ENCODE measurements at regions not wholly inside any gene's neighbourhood (a gene's known extent, or its start where the extent isn't known, plus 50 kb on each side); places are given as distances from the start of the nearest gene placed in this dataset.
"Not testable (repeated sequence)": the region's sequence is repeated elsewhere in the genome, so short reads cannot be mapped to it uniquely, and the experiment has no call there.

- H3K27ac Mint-ChIP-seq; H3K27me3 Mint-ChIP-seq; H3K36me3 Mint-ChIP-seq (ENCODE audit: low read depth); ATAC-seq (replicated peaks); H3K4me1 Mint-ChIP-seq; H3K9me3 Mint-ChIP-seq: not testable (repeated sequence)
- peak overlapping the region; percentile 23 for H3K4me3 Mint-ChIP-seq
Observed at GRCh38 chrX:128783139-128783538, 730.9 kb upstream of the ACTRT1 start.

- Mint-ChIP-seq H3K27me3 (no peaks in the 10 kb centered on the region), H3K4me1 (no peaks in the 10 kb centered on the region), H3K4me3 (no peak overlapping the region), H3K27ac (no peak overlapping the region), H3K36me3 (ENCODE audit: low read depth) (no peaks in the 10 kb centered on the region), H3K9me3 (peaks cover 5% of the 10 kb centered on the region)
- no peak for ATAC-seq (replicated peaks)
Observed at GRCh38 chrX:128781506-128781905, 729.3 kb upstream of the ACTRT1 start.

GRCh38 chrX:128780934-128781333, 728.7 kb upstream of the ACTRT1 start:
- Mint-ChIP-seq H3K36me3 (ENCODE audit: low read depth) (no peaks in the 10 kb centered on the region), H3K27ac (no peak overlapping the region), H3K4me3 (no peak overlapping the region), H3K9me3 (peaks cover 5% of the 10 kb centered on the region), H3K4me1 (no peaks in the 10 kb centered on the region), H3K27me3 (no peaks in the 10 kb centered on the region)
- ATAC-seq (replicated peaks), result no peak

GRCh38 chrX:128769495-128769894, 717.3 kb upstream of the ACTRT1 start:
- no peaks in the 10 kb centered on the region for H3K4me1 Mint-ChIP-seq

GRCh38 chrX:128759745-128760144, 707.5 kb upstream of the ACTRT1 start:
- no peak for ATAC-seq (replicated peaks)
- Mint-ChIP-seq H3K27ac (no peak overlapping the region), H3K9me3 (peaks cover 4% of the 10 kb centered on the region), H3K36me3 (ENCODE audit: low read depth) (no peaks in the 10 kb centered on the region), H3K4me1 (no peaks in the 10 kb centered on the region), H3K4me3 (no peak overlapping the region), H3K27me3 (no peaks in the 10 kb centered on the region)

More at GRCh38 chrX:128769495-128769894, 717.3 kb upstream of the ACTRT1 start:
- Mint-ChIP-seq H3K27me3 (no peaks in the 10 kb centered on the region), H3K36me3 (ENCODE audit: low read depth) (no peaks in the 10 kb centered on the region), H3K4me3 (no peak overlapping the region), H3K27ac (no peak overlapping the region), H3K9me3 (peaks cover 3% of the 10 kb centered on the region)
- no peak for ATAC-seq (replicated peaks)

GRCh38 chrX:128759177-128759576, 707.0 kb upstream of the ACTRT1 start:
- Mint-ChIP-seq H3K36me3 (ENCODE audit: low read depth) (no peaks in the 10 kb centered on the region), H3K9me3 (no peaks in the 10 kb centered on the region), H3K27ac (no peak overlapping the region), H3K27me3 (no peaks in the 10 kb centered on the region), H3K4me1 (no peaks in the 10 kb centered on the region), H3K4me3 (no peak overlapping the region)
- ATAC-seq (replicated peaks), result no peak

GRCh38 chrX:128754130-128754529, 701.9 kb upstream of the ACTRT1 start:
- no peaks in the 10 kb centered on the region for H3K4me1 Mint-ChIP-seq

GRCh38 chrX:128739539-128739938, 687.3 kb upstream of the ACTRT1 start:
- H3K27ac Mint-ChIP-seq, result no peak overlapping the region
- ATAC-seq (replicated peaks), result no peak
- H3K4me3 Mint-ChIP-seq, result no peak overlapping the region
- no peaks in the 10 kb centered on the region for H3K4me1 Mint-ChIP-seq
- no peaks in the 10 kb centered on the region for H3K9me3 Mint-ChIP-seq
- no peaks in the 10 kb centered on the region for H3K27me3 Mint-ChIP-seq
- no peaks in the 10 kb centered on the region for H3K36me3 Mint-ChIP-seq (ENCODE audit: low read depth)

More at GRCh38 chrX:128754130-128754529, 701.9 kb upstream of the ACTRT1 start:
- H3K27me3 Mint-ChIP-seq, result no peaks in the 10 kb centered on the region
- no peak overlapping the region for H3K27ac Mint-ChIP-seq
- no peak overlapping the region for H3K4me3 Mint-ChIP-seq
- no peaks in the 10 kb centered on the region for H3K9me3 Mint-ChIP-seq
- no peak for ATAC-seq (replicated peaks)
- H3K36me3 Mint-ChIP-seq (ENCODE audit: low read depth), result no peaks in the 10 kb centered on the region

- no peak overlapping the region for H3K4me3 Mint-ChIP-seq
- no peaks in the 10 kb centered on the region for H3K4me1 Mint-ChIP-seq
- no peak for ATAC-seq (replicated peaks)
- no peaks in the 10 kb centered on the region for H3K27me3 Mint-ChIP-seq
- no peaks in the 10 kb centered on the region for H3K9me3 Mint-ChIP-seq
- no peaks in the 10 kb centered on the region for H3K36me3 Mint-ChIP-seq (ENCODE audit: low read depth)
- no peak overlapping the region for H3K27ac Mint-ChIP-seq
Observed at GRCh38 chrX:128728943-128729342, 676.7 kb upstream of the ACTRT1 start.

- Mint-ChIP-seq H3K4me1 (no peaks in the 10 kb centered on the region), H3K4me3 (no peak overlapping the region), H3K27me3 (no peaks in the 10 kb centered on the region), H3K36me3 (ENCODE audit: low read depth) (no peaks in the 10 kb centered on the region), H3K9me3 (no peaks in the 10 kb centered on the region), H3K27ac (no peak overlapping the region)
- no peak for ATAC-seq (replicated peaks)
Observed at GRCh38 chrX:128717635-128718578, 665.7 kb upstream of the ACTRT1 start.

- Mint-ChIP-seq H3K4me3 (no peak overlapping the region), H3K27me3 (no peaks in the 10 kb centered on the region), H3K27ac (no peak overlapping the region), H3K4me1 (no peaks in the 10 kb centered on the region), H3K36me3 (ENCODE audit: low read depth) (no peaks in the 10 kb centered on the region), H3K9me3 (no peaks in the 10 kb centered on the region)
- no peak for ATAC-seq (replicated peaks)
Observed at GRCh38 chrX:128714425-128714824, 662.2 kb upstream of the ACTRT1 start.

- ATAC-seq (replicated peaks), result no peak
Observed at GRCh38 chrX:128699716-128700285, 647.6 kb upstream of the ACTRT1 start.

GRCh38 chrX:128698573-128699181, 646.5 kb upstream of the ACTRT1 start:
- Mint-ChIP-seq H3K9me3 (no peaks in the 10 kb centered on the region), H3K27ac (no peak overlapping the region), H3K4me1 (no peaks in the 10 kb centered on the region), H3K4me3 (no peak overlapping the region), H3K27me3 (no peaks in the 10 kb centered on the region), H3K36me3 (ENCODE audit: low read depth) (no peaks in the 10 kb centered on the region)
- no peak for ATAC-seq (replicated peaks)

More at GRCh38 chrX:128699716-128700285, 647.6 kb upstream of the ACTRT1 start:
- H3K4me1 Mint-ChIP-seq, result no peaks in the 10 kb centered on the region
- no peaks in the 10 kb centered on the region for H3K36me3 Mint-ChIP-seq (ENCODE audit: low read depth)
- H3K4me3 Mint-ChIP-seq, result no peak overlapping the region
- no peak overlapping the region for H3K27ac Mint-ChIP-seq
- H3K27me3 Mint-ChIP-seq, result no peaks in the 10 kb centered on the region
- no peaks in the 10 kb centered on the region for H3K9me3 Mint-ChIP-seq

GRCh38 chrX:128691872-128692271, 639.7 kb upstream of the ACTRT1 start:
- no peaks in the 10 kb centered on the region for H3K36me3 Mint-ChIP-seq (ENCODE audit: low read depth)
- no peaks in the 10 kb centered on the region for H3K9me3 Mint-ChIP-seq
- no peak overlapping the region for H3K4me3 Mint-ChIP-seq
- H3K27me3 Mint-ChIP-seq, result no peaks in the 10 kb centered on the region
- H3K4me1 Mint-ChIP-seq, result no peaks in the 10 kb centered on the region
- no peak overlapping the region for H3K27ac Mint-ChIP-seq
- no peak for ATAC-seq (replicated peaks)

GRCh38 chrX:128685387-128685786, 633.2 kb upstream of the ACTRT1 start:
- Mint-ChIP-seq H3K27me3 (no peaks in the 10 kb centered on the region), H3K9me3 (peaks cover 3% of the 10 kb centered on the region), H3K36me3 (ENCODE audit: low read depth) (no peaks in the 10 kb centered on the region), H3K4me1 (no peaks in the 10 kb centered on the region), H3K27ac (no peak overlapping the region), H3K4me3 (no peak overlapping the region)
- ATAC-seq (replicated peaks), result no peak
